Tongue (tissue), 1 donor: ENCODE measurements at regions not wholly inside any gene's neighbourhood (a gene's known extent, or its start where the extent isn't known, plus 50 kb on each side); places are given as distances from the start of the nearest gene placed in this dataset.

Source experiments
- DNase-seq: peaks from one replicate; pipeline ENCODE4 v3.0.0-alpha.2; 2015

DNA sequence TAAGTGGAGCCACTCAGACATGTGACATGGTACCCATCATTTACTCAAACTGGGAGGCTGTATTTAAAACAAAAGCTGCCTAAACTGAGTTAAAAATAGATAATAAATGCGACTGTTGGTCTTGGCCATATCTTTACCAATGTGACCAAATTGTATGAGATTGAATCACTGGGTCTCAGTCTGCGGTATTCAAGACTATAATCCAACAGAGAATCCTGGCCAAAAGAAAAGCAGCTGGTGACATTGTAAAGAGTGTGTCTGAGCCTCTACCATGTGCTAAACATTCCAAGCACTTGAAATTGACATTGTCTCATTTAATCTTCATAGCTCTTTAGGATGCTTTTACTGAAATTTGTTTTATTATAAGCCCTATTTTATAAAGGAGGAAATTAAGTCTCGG is 282.6 kb downstream of the ZNF608 start:
- peak; percentile 72 for DNase-seq

DNA sequence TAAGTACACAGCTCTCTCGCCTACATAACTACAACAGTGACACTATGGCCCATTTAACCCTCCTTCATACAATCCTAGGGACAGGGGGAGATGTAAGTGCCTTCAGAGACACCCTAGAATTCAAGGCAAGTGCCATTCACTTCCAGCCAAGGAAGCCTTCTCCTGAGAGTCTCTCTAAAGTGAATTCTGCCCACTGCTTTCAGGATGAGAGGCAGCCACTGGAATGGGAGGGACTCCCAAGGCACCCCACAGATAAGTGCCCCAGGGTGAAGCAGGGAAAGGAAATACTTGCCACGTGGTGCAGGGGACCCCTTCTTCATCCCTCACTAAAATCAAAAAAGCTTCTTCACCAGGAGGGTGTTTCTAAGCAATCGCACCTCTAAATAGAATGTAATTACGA is 283.7 kb downstream of the ZNF608 start:
- no peak for DNase-seq

DNA sequence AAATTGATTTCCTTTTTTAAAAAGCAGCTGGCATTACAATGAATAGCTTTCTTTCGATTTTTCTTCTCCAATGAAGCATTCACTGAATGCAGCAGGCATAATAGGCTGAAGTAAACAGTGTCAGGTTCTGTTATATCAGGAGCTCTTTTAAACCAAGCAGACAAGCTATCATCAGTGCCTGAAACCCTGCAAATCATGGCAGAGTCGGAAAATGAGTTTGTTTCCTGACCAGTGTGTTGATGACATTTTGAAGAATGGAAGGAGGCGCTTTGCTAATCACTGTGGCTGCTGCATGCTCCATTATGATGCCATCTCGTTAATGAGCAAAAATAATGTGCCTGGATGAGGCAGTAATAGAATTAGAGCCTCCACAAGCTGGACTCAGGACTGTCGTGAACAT is 284.5 kb downstream of the ZNF608 start:
- DNase-seq = no peak

DNA sequence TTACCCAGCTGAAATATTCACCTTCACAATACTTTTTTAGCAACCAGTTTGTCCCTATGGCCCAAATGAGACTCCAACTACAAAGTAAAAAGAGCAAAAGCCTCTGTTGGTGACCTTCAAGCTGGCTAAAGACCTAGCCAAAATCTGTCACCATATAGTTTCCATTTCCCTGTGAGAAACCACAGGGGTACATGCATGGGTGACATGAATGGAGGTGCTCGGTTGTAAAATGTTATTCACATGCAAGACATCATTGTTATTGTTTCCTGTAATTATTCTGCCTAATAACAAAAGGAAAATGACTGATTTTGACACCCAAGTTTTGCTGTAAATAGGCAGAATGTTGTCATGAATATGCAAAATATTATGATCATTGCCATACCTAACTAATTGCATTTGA is 285.3 kb downstream of the ZNF608 start:
- no peak for DNase-seq

DNA sequence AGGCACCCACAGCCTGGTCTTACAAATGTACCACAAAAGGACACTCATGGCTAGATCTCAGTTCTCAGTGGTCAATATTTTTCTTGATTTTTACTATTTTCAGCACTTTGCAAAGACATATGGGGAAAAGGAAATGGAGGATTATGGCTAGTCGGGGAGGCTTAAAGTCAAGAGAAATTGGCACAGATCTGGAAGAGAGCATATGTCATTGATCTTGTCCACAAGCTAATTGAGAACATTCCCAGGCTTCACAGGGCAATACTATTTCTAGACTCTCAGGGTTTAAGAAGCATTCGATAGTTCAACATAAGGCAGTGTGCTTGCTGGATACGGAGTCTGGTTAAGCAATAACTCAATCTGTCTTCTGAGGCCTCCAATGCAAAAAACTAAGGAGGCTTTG is 285.8 kb downstream of the ZNF608 start:
- peak; percentile 47 for DNase-seq

DNA sequence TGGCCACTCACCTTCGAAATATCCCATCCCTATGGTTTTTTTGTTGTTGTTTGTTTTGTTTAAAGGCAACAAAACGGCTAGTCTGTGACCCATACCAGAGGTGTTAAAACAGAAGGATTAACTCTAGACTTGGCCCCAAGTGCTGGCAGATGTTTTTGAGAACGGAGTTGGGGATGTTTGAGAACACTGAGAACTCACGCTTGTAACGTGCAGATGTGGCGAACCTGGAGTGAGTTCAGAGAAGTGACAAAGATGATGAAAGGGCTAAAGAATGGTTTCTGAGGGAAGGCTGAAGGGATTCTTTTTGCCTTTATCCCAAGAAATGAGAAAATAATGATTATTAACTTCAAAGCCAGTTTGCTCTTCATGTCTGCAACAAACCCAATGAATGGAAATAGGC is 286.5 kb downstream of the ZNF608 start:
- DNase-seq = peak; percentile 88

DNA sequence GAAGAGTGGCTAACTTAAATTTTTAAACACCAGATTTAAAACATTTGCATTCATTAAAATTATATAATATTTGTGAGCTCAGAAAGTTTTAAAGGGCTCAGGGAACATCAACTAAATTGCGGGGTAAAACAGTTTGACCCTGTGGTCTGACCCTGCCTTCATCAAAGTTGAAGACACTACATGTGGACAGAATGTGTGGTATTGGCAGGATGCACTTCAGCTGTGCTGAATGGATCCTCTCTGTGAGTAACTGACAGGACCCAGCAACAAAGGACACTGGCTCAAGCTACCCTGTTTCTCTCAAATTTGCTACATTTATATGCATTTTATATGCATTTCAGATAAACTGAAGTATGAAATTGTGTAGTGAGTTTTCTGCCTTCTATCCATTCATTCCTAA is 288.5 kb downstream of the ZNF608 start:
- DNase-seq = no peak

DNA sequence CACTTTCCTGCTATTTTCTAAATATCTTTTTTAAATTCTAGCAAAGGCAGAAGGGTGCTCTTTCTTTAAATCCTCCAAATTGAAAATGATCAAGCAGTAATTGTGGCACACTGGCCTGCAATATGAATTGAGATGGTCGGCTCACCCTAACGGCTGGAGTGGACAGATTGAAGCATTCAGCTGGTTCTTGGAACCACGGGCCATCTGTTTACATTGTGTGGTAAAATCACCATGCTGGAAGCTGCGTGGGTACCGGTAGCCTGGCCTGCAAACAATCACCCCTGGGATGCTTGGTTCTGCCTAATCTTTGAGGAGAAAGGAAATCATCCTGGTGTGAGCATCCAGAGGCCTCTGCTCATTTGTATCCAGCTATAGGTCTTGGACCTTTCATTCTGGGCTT is 289.3 kb downstream of the ZNF608 start:
- no peak for DNase-seq

DNA sequence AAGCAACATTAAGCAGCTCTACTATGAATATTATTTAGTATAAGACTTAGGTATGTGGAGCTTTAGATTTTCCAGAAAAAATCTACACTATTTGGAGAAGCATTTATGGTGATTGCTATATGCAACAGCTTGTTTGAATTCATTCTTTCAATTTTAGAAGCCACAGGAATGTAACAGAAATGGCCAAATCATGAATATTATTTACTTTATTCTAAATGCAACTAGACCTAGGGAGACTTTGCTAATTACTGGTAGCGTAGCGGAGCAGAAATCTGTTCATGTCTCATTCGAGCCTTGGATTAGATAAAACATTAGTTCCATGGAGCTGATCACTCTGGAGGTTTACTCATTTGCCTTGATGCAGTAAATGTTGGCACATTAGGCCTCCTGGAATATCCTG is 290.2 kb downstream of the ZNF608 start:
- DNase-seq = no peak

DNA sequence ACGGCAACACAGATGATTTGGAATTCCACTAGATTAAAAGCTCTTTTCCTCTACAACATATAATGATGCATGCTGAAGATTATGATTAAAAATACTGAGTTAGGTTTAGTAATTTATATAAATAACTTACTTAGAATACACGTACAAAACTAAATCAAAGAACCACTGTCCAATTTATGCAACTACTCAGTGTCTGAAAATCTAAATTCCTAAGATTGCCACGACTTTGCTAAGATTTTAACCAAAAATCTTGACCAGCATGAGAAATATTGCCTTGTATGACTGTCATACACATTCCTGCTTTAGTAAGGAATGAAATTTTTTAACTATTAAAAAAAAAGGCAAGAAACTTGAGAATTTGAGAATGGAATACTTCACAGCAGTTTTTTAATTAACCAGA is 292.4 kb downstream of the ZNF608 start:
- no peak for DNase-seq

DNA sequence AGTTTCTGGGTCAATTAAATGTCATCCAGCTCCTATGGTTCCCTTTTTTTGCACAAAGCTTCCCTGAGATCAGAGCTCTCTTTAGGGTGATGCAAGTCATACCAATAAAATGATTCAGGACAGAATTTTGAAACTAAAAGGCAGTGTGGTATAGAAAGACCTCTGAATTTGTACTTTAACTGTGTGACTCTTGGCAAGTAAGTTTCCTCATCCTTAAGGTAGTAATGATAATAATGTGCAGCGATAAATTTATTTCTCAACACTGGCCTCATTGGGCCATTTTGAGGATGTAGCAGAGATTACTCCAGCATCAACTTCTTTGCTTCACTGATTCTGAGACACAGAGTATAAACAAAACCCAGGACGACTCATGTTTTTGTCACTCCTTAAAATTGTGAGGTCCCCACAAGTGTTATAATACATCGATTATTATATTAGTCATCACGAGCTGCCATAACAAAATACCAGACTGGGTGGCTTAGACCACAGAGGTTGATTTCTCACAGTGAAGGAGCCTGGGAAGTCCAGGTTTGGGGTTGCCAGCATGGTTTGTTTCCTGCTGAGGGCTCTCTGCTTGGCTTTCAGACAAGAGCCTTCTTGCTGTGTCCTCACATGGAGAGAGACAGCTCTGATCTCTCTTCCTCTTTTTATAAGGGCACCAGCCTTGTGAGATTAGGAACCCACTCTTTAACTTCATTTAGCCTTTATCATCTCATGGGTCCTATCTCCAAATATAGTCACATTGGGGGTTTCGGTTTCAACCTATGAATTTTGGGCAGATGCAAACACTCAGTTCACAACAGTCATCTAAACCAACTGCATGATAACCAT is 293.0 kb downstream of the ZNF608 start:
- DNase-seq = no peak

DNA sequence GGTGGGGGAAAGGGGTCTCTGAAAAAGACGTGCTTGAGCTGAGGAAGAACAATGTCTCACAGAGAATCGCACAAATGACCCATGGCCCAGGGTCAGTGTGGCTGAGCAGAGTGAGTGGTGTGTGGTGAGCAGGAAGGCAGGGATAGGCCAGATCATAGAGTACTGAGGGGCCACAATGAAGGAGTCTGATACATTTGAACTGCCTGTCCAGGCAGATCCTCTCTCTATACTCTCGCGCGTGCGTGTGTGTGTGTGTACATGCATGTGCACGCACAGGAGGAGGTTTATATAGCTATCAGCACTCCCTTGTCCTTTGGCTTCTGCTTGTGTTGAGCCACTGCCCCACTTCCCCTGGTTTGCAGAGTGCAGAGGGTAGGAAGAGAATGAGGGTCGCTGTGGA is 294.0 kb downstream of the ZNF608 start:
- DNase-seq = no peak

DNA sequence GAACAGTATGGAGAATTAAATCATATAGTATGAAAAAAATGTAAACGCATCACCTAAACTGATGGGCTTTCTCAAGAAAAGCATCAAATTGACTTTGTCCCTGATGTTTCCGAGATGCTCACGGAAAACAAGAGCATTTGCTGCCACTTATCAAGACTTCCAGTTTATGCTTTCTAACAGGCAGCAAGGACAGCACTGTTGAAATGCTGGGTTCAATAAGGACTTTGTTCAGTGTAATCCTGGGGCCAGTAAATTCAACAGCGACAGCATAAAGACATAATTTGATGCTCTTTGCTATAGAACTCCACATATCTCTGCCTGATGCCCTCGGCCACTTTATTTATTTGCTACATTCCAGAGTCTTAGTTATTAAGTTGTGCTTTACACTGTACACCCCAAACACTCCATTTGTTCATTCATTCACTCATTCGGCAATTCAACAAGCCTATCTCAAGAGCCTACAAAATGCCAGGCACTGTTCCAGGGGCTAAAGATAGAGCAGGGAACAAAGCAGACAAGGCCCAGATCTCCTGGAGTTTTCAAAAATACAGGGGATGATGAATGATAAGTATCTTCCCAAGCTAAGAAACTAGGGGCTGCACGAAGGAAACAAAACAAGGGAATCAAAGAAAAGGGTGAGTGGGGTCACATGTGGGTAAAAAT is 294.6 kb downstream of the ZNF608 start:
- no peak for DNase-seq

DNA sequence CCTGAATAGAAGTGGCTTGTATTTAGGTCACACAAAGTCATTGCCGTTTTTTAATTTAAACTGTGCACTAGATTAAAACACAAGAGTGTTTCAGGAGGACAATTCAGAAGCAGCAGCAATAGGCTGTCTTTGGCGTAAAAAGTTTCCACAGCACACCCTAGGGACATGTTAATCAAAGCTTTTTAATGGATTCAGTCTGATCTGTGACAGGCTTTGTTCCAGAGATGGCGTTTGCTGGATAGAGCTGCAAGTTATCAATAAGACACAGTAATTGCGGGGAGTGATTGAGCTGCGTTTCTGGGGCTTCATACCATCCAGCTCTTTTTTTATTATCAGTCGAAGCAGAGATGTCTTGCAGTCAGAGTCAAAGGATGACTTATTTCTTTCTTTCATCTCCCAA is 300.3 kb downstream of the ZNF608 start:
- no peak for DNase-seq

DNA sequence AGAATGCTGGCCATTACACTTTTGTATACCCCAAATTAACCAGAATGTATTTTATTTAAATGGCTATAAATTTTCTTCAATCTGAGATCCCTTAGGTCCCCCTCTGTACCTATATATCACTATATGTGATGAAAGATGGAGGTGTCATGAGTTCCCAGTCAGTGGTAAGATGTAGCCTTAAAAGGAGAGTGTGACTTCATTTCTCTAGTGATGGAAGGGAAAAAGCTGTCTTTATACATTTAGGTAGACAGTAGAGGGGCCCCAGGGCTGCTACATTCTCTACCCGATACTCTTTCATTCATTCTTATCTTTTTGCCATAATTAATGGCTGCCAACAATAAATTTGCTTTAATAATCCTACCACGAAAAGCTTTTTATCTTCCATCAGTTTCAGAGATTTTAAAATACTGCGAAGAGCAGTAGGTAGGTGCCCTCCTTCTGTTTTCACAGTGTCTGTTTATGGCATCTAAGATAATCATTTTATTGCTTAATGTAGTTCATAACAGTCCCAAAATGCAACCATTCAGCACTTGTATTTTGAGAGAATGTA is 301.3 kb downstream of the ZNF608 start:
- DNase-seq = no peak

DNA sequence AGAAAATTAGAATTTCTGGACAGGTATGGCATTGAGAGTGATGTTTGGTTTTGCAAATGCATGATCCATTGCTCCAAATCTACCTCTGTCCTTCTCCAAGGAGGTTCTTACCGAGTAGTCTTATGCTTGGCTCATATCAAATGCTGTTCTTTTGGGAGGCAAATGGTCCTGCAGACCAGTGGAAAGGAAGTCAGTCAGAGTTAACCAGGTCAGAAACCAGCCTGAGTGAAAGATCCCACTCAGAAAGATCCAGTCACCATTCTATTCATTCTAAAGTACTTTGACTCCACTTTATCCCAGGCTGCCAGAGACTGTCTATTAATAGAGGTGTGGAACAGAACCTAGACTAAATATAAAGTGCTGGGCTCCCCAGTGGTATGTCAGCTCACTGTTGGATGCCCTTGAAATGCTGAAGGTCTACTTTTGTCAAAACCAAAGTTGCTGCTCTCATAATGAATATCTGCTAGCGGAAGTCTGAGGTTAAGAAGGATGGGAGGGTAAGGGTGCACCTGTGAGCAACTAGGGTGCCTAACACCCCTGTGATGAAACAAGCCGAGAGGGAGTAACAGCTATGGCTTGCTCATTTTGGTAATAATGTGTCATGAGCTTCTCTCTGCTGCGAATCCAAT is 302.2 kb downstream of the ZNF608 start:
- peak; percentile 33 for DNase-seq

DNA sequence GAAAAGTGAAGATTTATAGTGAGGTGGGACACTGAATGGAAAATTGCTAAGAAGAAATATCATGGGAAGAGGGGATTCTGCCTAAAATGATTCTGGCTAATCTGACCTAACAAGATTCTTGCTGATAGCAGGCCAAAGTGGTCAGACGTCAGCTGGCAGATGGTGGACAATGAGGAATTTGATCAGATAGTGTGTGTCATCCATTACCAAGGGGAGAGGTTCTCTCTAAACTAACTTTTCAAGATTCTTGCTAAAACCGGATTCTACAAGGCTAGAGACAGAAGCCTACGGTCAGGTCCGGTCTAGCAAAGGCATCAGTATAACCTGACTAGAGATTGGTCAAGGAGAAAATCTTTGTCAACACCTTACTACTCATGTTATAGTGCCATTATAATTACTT is 306.0 kb downstream of the ZNF608 start:
- DNase-seq = no peak

DNA sequence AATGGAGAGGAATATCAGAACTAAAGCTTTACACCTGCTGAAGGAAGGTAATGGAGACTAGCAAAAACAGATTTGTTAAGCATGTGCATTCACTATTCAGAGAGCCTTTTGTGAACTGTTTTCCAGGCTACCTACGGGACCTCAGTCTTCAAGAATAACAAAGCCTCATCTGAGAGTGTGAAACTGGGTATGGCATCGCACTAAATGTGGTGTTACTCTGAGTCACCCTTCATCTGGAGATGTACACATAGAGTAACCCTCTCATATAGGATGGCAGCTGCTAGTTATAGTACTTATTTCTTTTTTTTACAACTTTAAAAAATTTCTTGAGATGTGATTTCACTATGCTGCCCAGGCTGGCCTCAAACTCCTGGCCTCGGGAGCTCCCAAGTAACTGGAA is 306.8 kb downstream of the ZNF608 start:
- DNase-seq = no peak

DNA sequence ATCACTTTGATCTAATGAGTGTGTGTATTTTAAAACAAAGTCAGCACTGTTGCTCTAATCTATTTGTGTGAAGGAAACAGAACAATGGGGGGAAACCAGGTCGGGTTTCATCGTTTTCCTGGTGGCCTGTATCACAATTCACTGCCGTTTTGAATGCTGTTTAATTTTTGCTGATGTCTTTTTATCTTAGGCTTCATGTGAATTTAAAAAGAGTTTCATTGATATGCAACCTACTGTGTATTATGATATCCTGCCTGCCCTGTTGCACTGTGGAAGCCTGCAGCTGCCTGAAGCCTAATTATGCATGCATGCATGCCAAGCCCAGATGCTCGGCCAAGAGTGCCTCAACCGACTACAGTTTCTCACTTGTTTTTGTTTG is 307.5 kb downstream of the ZNF608 start:
- peak; percentile 86 for DNase-seq

DNA sequence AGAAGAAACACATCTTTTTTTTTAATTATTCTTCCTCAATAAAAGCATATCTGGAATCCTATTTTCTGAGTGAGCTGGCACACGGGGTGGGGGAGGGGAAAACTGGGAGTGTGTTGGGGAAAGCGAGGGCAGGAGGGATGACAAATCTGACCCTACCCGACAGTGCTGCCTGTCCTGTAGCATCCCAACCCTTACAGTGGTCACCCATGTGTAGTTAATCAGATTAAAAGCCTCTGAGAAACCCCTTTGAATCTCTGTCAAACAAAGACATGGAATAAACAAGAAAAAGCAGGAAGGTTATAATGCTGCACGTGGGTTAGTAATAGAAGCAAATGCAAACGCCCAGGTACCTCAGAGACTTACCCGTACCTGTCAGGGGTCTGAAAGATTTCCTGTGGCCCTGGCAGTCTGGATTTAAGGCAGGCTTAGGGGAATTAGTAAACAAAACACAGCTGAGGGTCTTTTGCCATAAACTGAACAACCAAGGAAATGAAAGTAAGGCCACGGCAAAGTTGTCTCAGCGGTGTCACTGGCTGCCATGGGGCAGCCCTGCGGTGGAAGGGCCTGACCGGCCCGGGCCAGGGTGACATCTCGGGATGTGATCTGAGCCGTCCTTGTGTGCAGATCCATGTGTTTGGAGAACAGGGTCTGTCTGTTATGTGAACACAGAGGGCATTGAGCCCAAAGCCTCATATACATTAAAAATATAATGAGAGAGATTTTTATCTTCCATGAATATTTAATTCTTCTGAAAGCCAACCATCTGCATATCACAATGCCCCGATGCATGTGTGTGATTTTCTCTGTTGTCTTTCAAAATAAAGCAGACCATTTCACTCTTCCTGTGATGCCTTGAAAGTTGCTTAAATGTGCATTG is 308.2 kb downstream of the ZNF608 start:
- no peak for DNase-seq

DNA sequence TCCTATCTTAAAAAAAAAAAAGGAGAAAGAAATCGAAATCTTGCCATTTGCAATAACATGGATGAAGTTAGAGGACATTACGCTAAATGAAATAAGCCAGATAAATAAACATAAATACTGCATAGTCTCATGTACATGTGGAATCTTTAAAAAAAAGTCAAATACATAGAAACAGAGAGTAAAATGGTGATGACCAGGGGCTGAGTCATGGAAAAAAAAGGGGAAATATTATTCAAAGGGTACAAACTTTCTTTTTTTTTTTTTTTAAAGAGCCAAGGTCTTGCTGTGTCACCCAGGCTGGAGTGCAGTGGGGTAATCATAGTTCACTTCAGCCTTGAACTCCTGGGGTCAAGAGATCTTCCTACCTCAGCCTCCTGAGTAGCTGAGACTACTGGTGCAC is 310.1 kb downstream of the ZNF608 start:
- DNase-seq = no peak

DNA sequence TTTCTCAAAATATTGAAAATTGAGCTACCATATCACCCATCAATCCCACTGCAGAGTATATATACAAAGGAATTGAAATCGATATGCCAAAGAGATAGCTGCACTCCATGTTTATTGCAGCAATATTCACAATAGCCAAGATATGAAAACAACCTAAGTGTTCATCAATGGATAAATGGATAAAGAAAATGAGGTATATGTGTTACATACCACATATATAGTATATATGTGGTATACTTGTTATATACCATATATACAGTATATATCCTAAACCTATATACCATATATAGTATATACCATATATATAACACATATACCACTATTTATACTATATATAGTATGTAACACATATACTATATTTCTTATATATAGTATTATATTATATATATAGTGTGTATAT is 313.3 kb downstream of the ZNF608 start:
- DNase-seq = no peak
